ENCODE measurements at regions not wholly inside any gene's neighbourhood (a gene's known extent, or its start where the extent isn't known, plus 50 kb on each side); places are given as distances from the start of the nearest gene placed in this dataset.
A peak's percentile ranks its signal among the peaks of the same experiment; 100 is the strongest.

DNA sequence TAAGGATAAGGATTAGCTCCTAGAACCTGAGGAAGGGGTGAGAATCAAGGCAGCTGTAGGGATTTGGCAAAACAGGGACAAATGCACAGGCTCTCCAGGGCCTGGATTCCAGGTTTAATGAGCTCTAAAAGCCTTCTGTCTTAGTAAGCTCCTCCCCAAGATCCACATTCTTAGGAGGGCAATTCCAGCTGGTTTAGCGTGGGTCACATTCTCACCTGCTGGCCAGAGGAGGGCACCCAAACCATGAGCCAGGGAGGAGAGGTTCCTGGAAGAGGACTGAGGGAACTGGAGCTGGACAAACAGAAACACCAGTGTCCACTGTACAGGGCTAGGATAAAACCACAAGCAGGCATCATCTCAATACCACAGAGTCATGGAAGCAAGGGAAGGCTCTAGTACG is 480.0 kb downstream of the CCDC171 start:
- ATAC-seq = no peak
- TF ChIP-seq, protein P1, sequence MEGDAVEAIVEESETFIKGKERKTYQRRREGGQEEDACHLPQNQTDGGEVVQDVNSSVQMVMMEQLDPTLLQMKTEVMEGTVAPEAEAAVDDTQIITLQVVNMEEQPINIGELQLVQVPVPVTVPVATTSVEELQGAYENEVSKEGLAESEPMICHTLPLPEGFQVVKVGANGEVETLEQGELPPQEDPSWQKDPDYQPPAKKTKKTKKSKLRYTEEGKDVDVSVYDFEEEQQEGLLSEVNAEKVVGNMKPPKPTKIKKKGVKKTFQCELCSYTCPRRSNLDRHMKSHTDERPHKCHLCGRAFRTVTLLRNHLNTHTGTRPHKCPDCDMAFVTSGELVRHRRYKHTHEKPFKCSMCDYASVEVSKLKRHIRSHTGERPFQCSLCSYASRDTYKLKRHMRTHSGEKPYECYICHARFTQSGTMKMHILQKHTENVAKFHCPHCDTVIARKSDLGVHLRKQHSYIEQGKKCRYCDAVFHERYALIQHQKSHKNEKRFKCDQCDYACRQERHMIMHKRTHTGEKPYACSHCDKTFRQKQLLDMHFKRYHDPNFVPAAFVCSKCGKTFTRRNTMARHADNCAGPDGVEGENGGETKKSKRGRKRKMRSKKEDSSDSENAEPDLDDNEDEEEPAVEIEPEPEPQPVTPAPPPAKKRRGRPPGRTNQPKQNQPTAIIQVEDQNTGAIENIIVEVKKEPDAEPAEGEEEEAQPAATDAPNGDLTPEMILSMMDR (IDR thresholded peaks at IDR 0.05) = no peak
- no peak for TF ChIP-seq POLR2A (IDR thresholded peaks at IDR 0.05)
- H3K36me3 ChIP-seq = no peaks in the 10 kb centered on the region

DNA sequence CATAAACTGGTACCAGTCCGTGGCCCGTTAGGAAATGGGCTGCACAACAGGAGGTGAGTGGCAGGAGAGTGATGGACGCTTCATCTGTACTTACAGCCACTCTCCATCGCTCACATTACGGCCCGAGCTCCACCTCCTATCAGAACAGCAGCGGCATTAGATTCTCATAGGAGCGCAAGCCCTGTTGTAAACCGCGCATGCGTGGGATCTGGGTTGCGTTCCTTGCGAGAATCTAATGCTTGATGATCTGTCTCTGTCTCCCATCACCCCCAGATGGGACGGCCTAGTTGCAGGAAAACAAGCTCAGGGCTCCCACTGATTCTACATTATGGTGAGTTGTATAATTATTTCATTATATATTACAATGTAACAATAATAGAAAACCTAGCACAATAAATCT is 480.4 kb downstream of the CCDC171 start:
- Histone ChIP-seq H3K4me1 (no peaks in the 10 kb centered on the region), H3K27ac (no peak overlapping the region), H3K27me3 (no peaks in the 10 kb centered on the region), H3K4me3 (no peak overlapping the region), H3K9me3 (no peaks in the 10 kb centered on the region), H3K36me3 (no peaks in the 10 kb centered on the region)
- WGBS (ENCODE audit: insufficient coverage, low coverage, low lambda C conversion rate, missing lambda C conversion rate) = 87% methylated on average over 11 of the region's 14 CpGs
- ATAC-seq = no peak
- TF ChIP-seq POLR2A (IDR thresholded peaks at IDR 0.05) = no peak
- TF ChIP-seq, protein P1 (IDR thresholded peaks at IDR 0.05) = no peak
- DNase-seq = no peak
- intact Hi-C loops (cut with DNase I) = no loop called here

More for the DNA sequence above, 480.0 kb downstream of the CCDC171 start:
- 40% methylated on average over 1 of the region's 2 CpGs for WGBS (ENCODE audit: insufficient coverage, low coverage, low lambda C conversion rate, missing lambda C conversion rate)
- no peaks in the 10 kb centered on the region for H3K27me3 ChIP-seq
- H3K4me1 ChIP-seq = no peaks in the 10 kb centered on the region
- DNase-seq = no peak
- intact Hi-C loops (cut with DNase I) = no loop called here
- H3K9me3 ChIP-seq = no peaks in the 10 kb centered on the region
- no peak overlapping the region for H3K4me3 ChIP-seq
- H3K27ac ChIP-seq = no peak overlapping the region

DNA sequence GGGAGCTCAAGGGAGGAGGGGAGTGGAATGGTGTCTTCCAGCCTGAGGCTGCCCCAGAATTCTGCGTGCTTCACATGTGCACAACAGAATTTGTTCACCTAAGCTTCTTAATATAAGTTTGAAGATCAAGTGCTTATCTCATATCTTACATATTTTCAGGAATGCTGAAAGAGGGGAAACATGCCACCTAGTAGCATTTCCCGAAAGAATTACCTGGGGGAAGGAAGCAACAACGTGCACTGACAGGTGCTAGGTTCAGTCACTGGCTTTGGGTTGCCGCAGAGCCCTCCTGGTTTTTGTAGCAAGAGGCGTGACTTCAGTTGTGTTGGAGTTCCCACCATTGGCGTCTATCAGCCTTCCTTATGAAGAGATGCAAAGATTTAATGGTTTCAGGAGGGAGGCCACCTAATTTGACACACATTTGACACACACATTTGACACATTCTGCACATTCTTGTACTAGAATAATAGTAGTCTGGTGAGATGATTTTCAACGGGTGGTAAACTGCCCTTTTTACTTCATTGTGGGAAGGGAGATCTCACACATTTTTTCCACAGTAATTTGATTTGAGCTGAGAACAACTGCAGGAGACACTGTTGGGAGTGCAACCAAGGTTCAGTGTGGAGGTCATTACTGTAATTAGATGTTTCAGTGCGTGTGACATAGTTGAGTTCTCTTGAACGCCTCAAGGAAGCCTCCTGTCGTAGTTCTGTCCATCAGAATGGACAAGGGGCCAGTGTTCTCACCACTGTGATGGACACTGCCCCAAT is 481.3 kb downstream of the CCDC171 start:
- TF ChIP-seq, protein P1 (IDR thresholded peaks at IDR 0.05) = no peak
- TF ChIP-seq POLR2A (IDR thresholded peaks at IDR 0.05) = no peak
- 59% methylated on average over 5 of the region's 10 CpGs for WGBS (ENCODE audit: insufficient coverage, low coverage, low lambda C conversion rate, missing lambda C conversion rate)

DNA sequence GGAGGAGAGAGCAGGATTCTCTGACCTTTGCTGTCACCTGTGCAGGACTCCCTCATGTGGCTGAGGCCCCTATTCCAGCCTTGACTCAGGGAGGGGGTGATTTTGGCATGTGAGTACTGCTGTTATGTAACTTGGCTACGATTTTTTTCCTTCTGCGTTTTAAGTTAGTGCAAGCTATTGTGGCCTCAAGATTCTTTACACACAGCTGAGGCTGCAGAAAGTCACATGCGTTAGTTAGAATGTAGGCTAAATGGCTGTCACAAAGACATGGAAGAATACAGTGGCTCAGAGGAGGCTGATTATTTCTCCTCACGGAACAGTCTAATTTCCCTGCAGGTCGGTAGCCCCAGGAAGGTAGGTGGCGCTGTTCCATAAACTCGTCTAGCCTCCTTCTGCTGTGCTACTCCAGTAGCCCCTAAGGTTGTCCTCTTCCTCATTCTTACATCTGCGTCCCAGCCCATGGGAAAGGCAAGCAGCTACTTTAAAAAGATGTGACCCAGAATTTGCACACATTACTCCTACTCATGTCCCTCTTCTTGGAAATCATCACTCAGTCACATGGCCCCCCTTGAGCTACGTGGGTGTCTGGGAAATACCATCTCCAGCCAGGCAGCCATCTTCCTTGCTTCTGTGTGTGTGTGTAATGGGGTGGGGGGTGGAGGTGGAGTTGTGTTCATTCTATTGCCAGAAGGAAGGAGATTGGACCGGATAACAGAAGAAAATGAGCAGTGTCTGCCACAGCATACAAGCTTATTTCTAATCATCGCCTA is 486.6 kb downstream of the CCDC171 start:
- ATAC-seq (peak in 1 of 4 donors; percentile 46), DNase-seq (no peak)
- TF ChIP-seq POLR2A (IDR thresholded peaks at IDR 0.05) = no peak
- TF ChIP-seq, protein P1 (IDR thresholded peaks at IDR 0.05) = peak in 3 of 4 donors; percentile 11 to 27 (median 21)
- Histone ChIP-seq H3K9me3 (no peaks in the 10 kb centered on the region), H3K4me1 (no peaks in the 10 kb centered on the region), H3K27ac (no peak overlapping the region), H3K36me3 (no peaks in the 10 kb centered on the region), H3K27me3 (no peaks in the 10 kb centered on the region), H3K4me3 (no peak overlapping the region)
- 35% methylated on average over 9 of the region's 11 CpGs for WGBS (ENCODE audit: insufficient coverage, low coverage, low lambda C conversion rate, missing lambda C conversion rate)
- intact Hi-C loops (cut with DNase I) = no loop called here

More for the DNA sequence above, 481.3 kb downstream of the CCDC171 start:
- Histone ChIP-seq H3K27me3 (no peaks in the 10 kb centered on the region), H3K4me3 (no peak overlapping the region), H3K27ac (no peak overlapping the region), H3K36me3 (no peaks in the 10 kb centered on the region), H3K4me1 (no peaks in the 10 kb centered on the region), H3K9me3 (no peaks in the 10 kb centered on the region)
- intact Hi-C loops (cut with DNase I) = no loop called here
- no peak for DNase-seq
- no peak for ATAC-seq

Data from right lobe of liver (tissue), 6 donors.